VCaP (cell line): ENCODE measurements at regions not wholly inside any gene's neighbourhood (a gene's known extent, or its start where the extent isn't known, plus 50 kb on each side); places are given as distances from the start of the nearest gene placed in this dataset.

Experiments
- H3K27ac ChIP-seq: fragments of 450-650 bp; 2 replicates; pipeline ENCODE4 v1.5.1; 2017
- CTCF ChIP-seq: fragments of 450-650 bp; conservative IDR thresholded peaks from 2 replicates; pipeline ENCODE4 v1.5.1; 2017; ENCODE audit warnings: mild to moderate bottlenecking, moderate library complexity

- no peak for TF ChIP-seq CTCF
Observed at GRCh38 chr2:186959486-186959885, 110.5 kb upstream of the ZSWIM2 start.

GRCh38 chr2:186950694-186951093 is 101.7 kb upstream of the ZSWIM2 start:
- no peak for TF ChIP-seq CTCF
- H3K27ac ChIP-seq, result no peak overlapping the region

More at GRCh38 chr2:186959486-186959885, 110.5 kb upstream of the ZSWIM2 start:
- H3K27ac ChIP-seq, result no peak overlapping the region

- no peak for TF ChIP-seq CTCF
- H3K27ac ChIP-seq, result no peak overlapping the region
Observed at GRCh38 chr2:186949726-186950256, 100.8 kb upstream of the ZSWIM2 start.

GRCh38 chr2:186947516-186947915 is 98.5 kb upstream of the ZSWIM2 start:
- no peak for TF ChIP-seq CTCF

GRCh38 chr2:186946896-186947467 is 98.0 kb upstream of the ZSWIM2 start:
- no peak overlapping the region for H3K27ac ChIP-seq
- TF ChIP-seq CTCF, result no peak

More at GRCh38 chr2:186947516-186947915, 98.5 kb upstream of the ZSWIM2 start:
- H3K27ac ChIP-seq, result no peak overlapping the region

GRCh38 chr2:186941853-186942252 is 92.9 kb upstream of the ZSWIM2 start:
- no peak overlapping the region for H3K27ac ChIP-seq
- no peak for TF ChIP-seq CTCF

GRCh38 chr2:186940463-186940862 is 91.5 kb upstream of the ZSWIM2 start:
- H3K27ac ChIP-seq, result no peak overlapping the region
- no peak for TF ChIP-seq CTCF
